Endothelial cell of umbilical vein (primary cell): ENCODE measurements at regions not wholly inside any gene's neighbourhood (a gene's known extent, or its start where the extent isn't known, plus 50 kb on each side); places are given as distances from the start of the nearest gene placed in this dataset.

Experiments used
- BruUV-seq: library from RNA; stranded (reverse); fragments of 400-500 nt; replicated peaks from 2 replicates; lab custom pipeline; 2021; lab: Mats Ljungman, UMichigan
- CTCF ChIA-PET: fragments of 300-600, 350-600 bp; sonication (Branson Sonifier 250); formaldehyde crosslinking; loops from one replicate; lab custom pipeline; 2021; ENCODE audit warnings: antibody characterized with exemption, inconsistent platforms; lab: Charles Lee
- POLR2A ChIA-PET: fragments of 300-600, 350-600 bp; sonication (Branson Sonifier 250); formaldehyde crosslinking; loops from one replicate; lab custom pipeline; 2021; ENCODE audit warnings: antibody characterized with exemption, inconsistent platforms; lab: Charles Lee
- DNase-seq: peaks from one replicate; pipeline ENCODE4 v3.0.0-alpha.2; 2011; ENCODE audit warnings: low read depth, low spot score
- FAIRE-seq: peaks from 2 replicates; lab custom pipeline; 2011; peaks lifted over from hg19 to GRCh38; lab: Jason Lieb, UNC
- H2AFZ ChIP-seq: 2 replicates; pipeline ENCODE4 v1.6.0; 2012; ENCODE audit warnings: low read depth, low read length, control low read depth, inconsistent platforms
- H3K27ac ChIP-seq: 2 replicates; pipeline ENCODE4 v1.5.1; 2011; ENCODE audit warnings: low read depth, mild to moderate bottlenecking, control low read depth, low read length, moderate library complexity; ENCODE audit not compliant: insufficient read depth
- H3K27me3 ChIP-seq, 2 experiments: 2 replicates each; pipeline versions ENCODE4 v1.6.0 to v1.6.1; 2011; ENCODE audit warnings: low read length in 2 of 2, mixed read lengths in 1 of 2; ENCODE audit not compliant: control insufficient read depth in 2 of 2, insufficient read depth in 2 of 2
- H3K36me3 ChIP-seq, 2 experiments: 2 replicates in 1 of 2; 3 replicates in 1 of 2; pipeline ENCODE4 v1.5.1; 2011; ENCODE audit warnings: low read length in 2 of 2, mild to moderate bottlenecking in 1 of 2, moderate library complexity in 1 of 2; ENCODE audit not compliant: control insufficient read depth in 2 of 2, insufficient read depth in 2 of 2; ENCODE audit errors: extremely low read depth in 1 of 2
- H3K4me1 ChIP-seq: 3 replicates; pipeline ENCODE4 v1.5.1; 2011; ENCODE audit warnings: mild to moderate bottlenecking, low read length; ENCODE audit not compliant: control insufficient read depth, insufficient read depth; ENCODE audit errors: extremely low read depth
- H3K4me2 ChIP-seq: 2 replicates; pipeline ENCODE4 v1.6.1; 2011; ENCODE audit warnings: low read length, control low read depth, mixed read lengths; ENCODE audit not compliant: insufficient read depth
- H3K4me3 ChIP-seq, 3 experiments: fragments of 200-600 bp in 1 of 3; sonication (generic), shearing (Covaris generic) in 1 of 3; replicated peaks in 1 of 3; 2 replicates each; pipeline ENCODE4 v1.5.1; 2011 to 2016; ENCODE audit warnings: control low read depth in 3 of 3, low read length in 3 of 3, mild to moderate bottlenecking in 2 of 3, inconsistent platforms in 1 of 3, low read depth in 1 of 3, moderate library complexity in 1 of 3; ENCODE audit not compliant: insufficient read depth in 1 of 3
- H3K79me2 ChIP-seq: 2 replicates; pipeline ENCODE4 v1.6.0; 2012; ENCODE audit warnings: low read length, inconsistent platforms; ENCODE audit not compliant: control insufficient read depth, insufficient read depth
- H3K9ac ChIP-seq: replicated peaks from 2 replicates; pipeline ENCODE3; 2011; ENCODE audit warnings: low read length, control low read depth; ENCODE audit not compliant: insufficient read depth; ENCODE audit errors: extremely low read depth
- H3K9me1 ChIP-seq: replicated peaks from 3 replicates; pipeline ENCODE4 v1.6.0; 2011; ENCODE audit warnings: mild to moderate bottlenecking, low read length; ENCODE audit not compliant: control insufficient read depth, insufficient read depth; ENCODE audit errors: extremely low read depth
- H3K9me3 ChIP-seq: replicated peaks from 2 replicates; pipeline ENCODE4 v1.5.1; 2012; ENCODE audit warnings: low read length, inconsistent platforms; ENCODE audit not compliant: control insufficient read depth, insufficient read depth
- H4K20me1 ChIP-seq: replicated peaks from 2 replicates; pipeline ENCODE3; 2011; ENCODE audit warnings: mild to moderate bottlenecking, low read length; ENCODE audit not compliant: control insufficient read depth, insufficient read depth; ENCODE audit errors: extremely low read depth
- EZH2 ChIP-seq: IDR thresholded peaks from 2 replicates; pipeline ENCODE4 v1.6.1; 2012; ENCODE audit warnings: borderline replicate concordance, low read depth, mild to moderate bottlenecking, moderate library complexity, low read length, inconsistent platforms; ENCODE audit not compliant: severe bottlenecking
- FOS ChIP-seq: IDR thresholded peaks from 2 replicates; pipeline ENCODE4 v1.6.1; 2011; ENCODE audit warnings: mild to moderate bottlenecking, low read length, moderate library complexity, borderline replicate concordance; ENCODE audit not compliant: insufficient read depth
- GATA2 ChIP-seq: IDR thresholded peaks from 2 replicates; pipeline ENCODE4 v1.7.0; 2011; ENCODE audit warnings: low read depth, mild to moderate bottlenecking, moderate library complexity, mixed read lengths, low read length; ENCODE audit not compliant: insufficient read length, insufficient read depth
- JUN ChIP-seq: IDR thresholded peaks from 2 replicates; pipeline ENCODE4 v1.6.1; 2011; ENCODE audit warnings: borderline replicate concordance, low read depth; ENCODE audit not compliant: insufficient read length, insufficient read depth
- MYC ChIP-seq: IDR thresholded peaks from one replicate; pipeline ENCODE4 v1.6.1; 2011; ENCODE audit warnings: mild to moderate bottlenecking, low read depth, low read length
- POLR2A ChIP-seq: IDR thresholded peaks from 2 replicates; pipeline ENCODE4 v1.6.1; 2012; ENCODE audit warnings: low read depth, mild to moderate bottlenecking, control low read depth, low read length
- POLR2AphosphoS5 ChIP-seq: IDR thresholded peaks from 2 replicates; pipeline ENCODE4 v1.6.1; 2012; ENCODE audit warnings: low read depth, mild to moderate bottlenecking, control low read depth, low read length, moderate library complexity; ENCODE audit not compliant: insufficient read depth
- dilution Hi-C: fragments of 300-500 bp; cut with MboI; formaldehyde crosslinking; loops from one replicate; pipeline ENCODE4 v1.15.0; 2019; ENCODE audit warnings: low sequenced_read_pairs; ENCODE audit not compliant: extremely low pct_ligation_motif_present
- intact Hi-C: fragments of 100-400 bp; cut with micrococcal nuclease; formaldehyde crosslinking; loops from one replicate; pipeline ENCODE4 v1.10.0; 2022
- TF ChIP-seq, protein P1 (sequence below), 2 donors: IDR thresholded peaks; 1 replicate in 1 of 2; 2 replicates in 1 of 2; pipeline ENCODE4 v1.5.1; 2011; ENCODE audit warnings: low read length in 2 of 2, mild to moderate bottlenecking in 2 of 2, moderate library complexity in 2 of 2, control low read depth in 1 of 2, inconsistent platforms in 1 of 2, low read depth in 1 of 2; ENCODE audit not compliant: insufficient read depth in 1 of 2; ENCODE audit errors: extremely low read depth in 1 of 2
- TF ChIP-seq, protein P2 (sequence below): IDR thresholded peaks from 2 replicates; pipeline ENCODE4 v1.6.1; 2011; ENCODE audit not compliant: insufficient read depth, insufficient read length

DNA sequence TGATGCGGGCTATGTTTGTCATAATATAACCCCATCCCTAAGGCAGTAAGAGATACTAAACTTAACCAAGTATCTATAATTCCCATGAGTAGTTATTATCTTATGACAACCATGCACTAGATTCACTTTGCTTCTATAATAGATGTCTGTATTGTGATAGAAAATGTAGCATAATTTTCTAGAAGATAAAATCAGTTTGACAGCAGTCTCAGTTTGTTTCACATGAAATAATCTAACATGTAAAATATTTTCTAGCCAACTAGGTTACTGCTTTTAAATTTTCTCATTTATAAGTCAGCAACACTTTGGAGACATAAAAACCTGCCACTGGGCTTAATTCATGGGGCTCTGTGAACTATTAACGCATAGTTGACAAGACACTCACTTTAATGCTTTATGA lies 1410.7 kb upstream of the ATXN8OS start:
- ChIA-PET POLR2A (no interaction called here), CTCF (no interaction called here)
- Histone ChIP-seq H3K27me3 (no peaks in the 10 kb centered on the region), H3K9me1 (no peaks in the 10 kb centered on the region), H3K36me3 (no peaks in the 10 kb centered on the region), H3K79me2 (no peaks in the 10 kb centered on the region), H3K4me1 (no peaks in the 10 kb centered on the region), H3K9ac (no peak overlapping the region), H3K27ac (no peak overlapping the region), H3K4me2 (no peak overlapping the region), H2AFZ (no peak overlapping the region), H3K4me3 (no peak overlapping the region), H4K20me1 (no peaks in the 10 kb centered on the region), H3K9me3 (no peaks in the 10 kb centered on the region)
- intact Hi-C loops (no loop called here), dilution Hi-C loops (no loop called here)
- no peak for TF ChIP-seq MYC
- TF ChIP-seq FOS: no peak
- TF ChIP-seq GATA2: no peak
- TF ChIP-seq POLR2AphosphoS5: no peak
- TF ChIP-seq EZH2: no peak
- TF ChIP-seq, protein P1, sequence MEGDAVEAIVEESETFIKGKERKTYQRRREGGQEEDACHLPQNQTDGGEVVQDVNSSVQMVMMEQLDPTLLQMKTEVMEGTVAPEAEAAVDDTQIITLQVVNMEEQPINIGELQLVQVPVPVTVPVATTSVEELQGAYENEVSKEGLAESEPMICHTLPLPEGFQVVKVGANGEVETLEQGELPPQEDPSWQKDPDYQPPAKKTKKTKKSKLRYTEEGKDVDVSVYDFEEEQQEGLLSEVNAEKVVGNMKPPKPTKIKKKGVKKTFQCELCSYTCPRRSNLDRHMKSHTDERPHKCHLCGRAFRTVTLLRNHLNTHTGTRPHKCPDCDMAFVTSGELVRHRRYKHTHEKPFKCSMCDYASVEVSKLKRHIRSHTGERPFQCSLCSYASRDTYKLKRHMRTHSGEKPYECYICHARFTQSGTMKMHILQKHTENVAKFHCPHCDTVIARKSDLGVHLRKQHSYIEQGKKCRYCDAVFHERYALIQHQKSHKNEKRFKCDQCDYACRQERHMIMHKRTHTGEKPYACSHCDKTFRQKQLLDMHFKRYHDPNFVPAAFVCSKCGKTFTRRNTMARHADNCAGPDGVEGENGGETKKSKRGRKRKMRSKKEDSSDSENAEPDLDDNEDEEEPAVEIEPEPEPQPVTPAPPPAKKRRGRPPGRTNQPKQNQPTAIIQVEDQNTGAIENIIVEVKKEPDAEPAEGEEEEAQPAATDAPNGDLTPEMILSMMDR (IDR thresholded peaks at IDR 0.05; ENCODE audit: extremely low read depth in 1 of 2, insufficient read depth in 1 of 2, low read depth in 1 of 2, low read length in 2 of 2): no peak
- DNase-seq (no peak), FAIRE-seq (no peak)
- BruUV-seq: no TSS peak

DNA sequence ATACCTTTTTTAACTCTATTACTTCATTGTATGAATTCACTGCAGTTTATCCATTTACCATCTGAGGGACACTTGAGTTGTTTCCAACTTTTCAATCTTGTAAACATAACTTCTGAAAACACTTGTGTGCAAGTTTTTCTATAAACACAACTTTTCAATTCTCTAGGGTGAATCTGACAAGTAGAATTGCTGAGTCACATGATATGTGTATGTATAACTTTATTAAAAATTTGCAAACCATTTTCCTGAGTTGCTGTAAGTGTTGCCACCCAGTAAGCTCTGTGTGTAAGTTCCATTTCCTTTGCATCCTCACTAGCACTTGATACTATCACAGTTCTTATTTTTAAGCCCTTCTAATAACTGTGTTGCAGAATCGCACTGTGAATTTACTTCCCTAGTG lies 1415.6 kb upstream of the ATXN8OS start:
- dilution Hi-C loops (no loop called here), intact Hi-C loops (no loop called here)
- BruUV-seq: no TSS peak
- FAIRE-seq (no peak), DNase-seq (no peak)
- Histone ChIP-seq H3K27ac (no peak overlapping the region), H3K9me3 (no peaks in the 10 kb centered on the region), H3K4me2 (no peak overlapping the region), H3K4me1 (no peaks in the 10 kb centered on the region), H4K20me1 (no peaks in the 10 kb centered on the region), H3K4me3 (no peak overlapping the region), H3K9ac (no peak overlapping the region), H3K36me3 (no peaks in the 10 kb centered on the region), H2AFZ (no peak overlapping the region), H3K9me1 (no peaks in the 10 kb centered on the region), H3K27me3 (no peaks in the 10 kb centered on the region), H3K79me2 (no peaks in the 10 kb centered on the region)
- ChIA-PET CTCF (no interaction called here), POLR2A (no interaction called here)
- TF ChIP-seq, protein P1 (IDR thresholded peaks at IDR 0.05; ENCODE audit: extremely low read depth in 1 of 2, insufficient read depth in 1 of 2, low read depth in 1 of 2, low read length in 2 of 2): no peak
- TF ChIP-seq, protein P2, sequence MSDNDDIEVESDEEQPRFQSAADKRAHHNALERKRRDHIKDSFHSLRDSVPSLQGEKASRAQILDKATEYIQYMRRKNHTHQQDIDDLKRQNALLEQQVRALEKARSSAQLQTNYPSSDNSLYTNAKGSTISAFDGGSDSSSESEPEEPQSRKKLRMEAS: no peak
- TF ChIP-seq MYC (no peak), FOS (no peak), POLR2AphosphoS5 (no peak), EZH2 (no peak), JUN (no peak), POLR2A (no peak), GATA2 (no peak)
